Globus pallidus (tissue), 1 donor: ENCODE measurements at regions not wholly inside any gene's neighbourhood (a gene's known extent, or its start where the extent isn't known, plus 50 kb on each side); places are given as distances from the start of the nearest gene placed in this dataset.

Experiments used
- DNase-seq: peaks from one replicate; pipeline ENCODE4 v3.0.0-alpha.2; 2015; ENCODE audit warnings: low spot score

GRCh38 chr10:36634916-36635315 is 490.5 kb upstream of the ANKRD30A start:
- no peak for DNase-seq

GRCh38 chr10:36630267-36630666 is 495.1 kb upstream of the ANKRD30A start:
- no peak for DNase-seq

DNA sequence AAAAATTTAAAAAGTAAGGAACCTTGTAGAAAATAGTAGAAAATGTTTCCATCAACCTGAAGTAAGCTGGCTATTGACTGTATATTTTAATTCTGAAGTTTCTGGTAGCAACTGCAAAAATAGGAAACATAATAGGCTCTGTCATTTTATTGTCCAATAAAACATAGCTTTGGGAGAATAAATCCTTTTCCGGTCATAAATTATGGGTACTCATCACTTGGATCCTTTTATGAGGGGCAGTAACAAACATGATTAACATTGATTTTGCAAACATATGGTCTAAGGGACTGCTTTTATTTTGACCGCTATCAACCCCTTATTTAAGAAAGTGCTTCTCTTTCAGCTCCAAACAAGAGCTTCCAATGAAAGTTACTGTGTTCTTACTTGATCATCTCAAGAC is 495.9 kb upstream of the ANKRD30A start:
- no peak for DNase-seq

GRCh38 chr10:36624551-36625100 is 500.8 kb upstream of the ANKRD30A start:
- no peak for DNase-seq

- DNase-seq, result no peak
Measured at GRCh38 chr10:36621346-36621745, 504.1 kb upstream of the ANKRD30A start.

DNA sequence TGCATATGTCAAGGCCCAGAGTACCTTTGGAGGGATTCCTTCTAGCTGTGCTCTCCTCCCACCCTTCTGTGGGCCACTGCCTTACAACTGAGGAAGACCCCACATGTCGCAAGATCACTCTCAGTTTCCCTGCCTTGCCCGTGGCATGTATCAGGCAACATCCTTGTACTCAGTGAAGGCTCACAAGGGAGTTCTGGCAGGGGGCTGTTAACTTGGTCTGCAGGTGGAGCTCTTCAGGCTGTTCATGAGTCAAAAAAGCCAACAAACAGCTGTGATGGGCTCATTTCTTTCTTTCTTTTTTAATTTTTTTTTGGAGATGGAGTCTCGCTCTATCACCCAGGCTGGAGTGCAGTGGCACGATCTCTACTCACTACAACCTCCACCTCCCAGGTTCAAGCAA is 513.0 kb upstream of the ANKRD30A start:
- no peak for DNase-seq

- DNase-seq, result no peak
Measured at GRCh38 chr10:36608866-36609265, 516.5 kb upstream of the ANKRD30A start.

DNA sequence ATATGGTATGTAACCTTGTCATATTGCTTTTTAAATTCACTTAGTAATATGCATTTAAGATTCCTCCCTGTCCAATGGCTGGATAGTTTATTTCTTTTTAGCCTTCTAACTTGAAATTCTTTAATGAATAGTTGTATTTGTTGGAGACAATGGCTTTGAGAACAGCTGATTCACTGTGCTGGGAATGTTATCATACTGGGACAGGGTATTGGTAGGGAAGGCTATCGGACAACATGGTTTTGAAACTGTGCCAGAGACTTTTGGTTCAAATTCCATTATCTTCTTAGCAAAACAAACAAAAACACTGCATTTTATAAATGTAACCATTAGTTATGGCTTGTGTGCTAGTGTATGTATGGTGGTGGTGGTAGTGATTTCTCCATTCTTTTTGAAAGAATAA is 517.1 kb upstream of the ANKRD30A start:
- DNase-seq, result no peak

DNA sequence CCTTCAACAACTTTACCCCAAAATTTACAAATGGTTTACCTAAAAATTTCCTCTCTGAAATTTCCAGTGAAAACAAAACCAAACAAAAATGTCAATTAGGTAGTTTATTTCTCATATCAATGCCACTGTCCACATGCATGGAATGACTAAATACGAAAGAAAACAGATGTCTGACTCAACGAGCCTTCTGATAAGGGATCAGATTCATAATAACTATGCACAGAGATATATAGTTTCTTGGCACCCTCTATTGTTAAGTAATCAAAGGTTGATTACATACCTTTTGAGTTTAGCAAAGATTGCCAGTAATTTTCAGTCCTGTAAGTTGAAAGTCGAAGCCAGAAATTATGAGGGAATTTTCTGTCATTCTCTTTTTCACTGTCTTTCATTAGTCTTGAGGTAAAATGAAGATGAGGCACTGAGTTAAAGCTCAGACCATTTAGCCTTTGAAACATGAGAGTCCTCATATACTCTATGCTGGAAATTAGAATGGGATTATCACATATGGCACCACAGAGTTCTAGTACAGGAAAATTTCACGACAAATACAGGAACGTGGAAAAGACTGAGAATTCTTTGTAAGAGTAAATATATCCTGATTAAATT is 519.1 kb upstream of the ANKRD30A start:
- no peak for DNase-seq

DNA sequence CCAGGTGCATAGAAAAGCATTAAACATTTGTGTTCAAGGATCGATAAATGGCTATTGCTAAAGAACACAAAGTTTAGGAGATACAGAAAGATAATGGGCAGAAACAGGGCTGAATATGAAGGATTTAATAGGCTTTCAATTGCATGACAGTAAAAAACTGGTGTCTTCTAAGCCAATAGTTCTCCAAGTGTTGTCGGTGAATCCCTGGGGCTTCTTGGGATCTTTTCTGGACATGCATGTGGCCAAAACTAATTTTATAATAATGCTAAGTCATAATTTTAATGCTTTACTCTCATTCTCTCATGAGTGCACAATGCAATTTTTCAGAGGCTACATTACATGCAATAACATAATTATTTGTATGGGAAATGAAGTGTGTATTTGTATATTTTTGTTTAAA is 521.1 kb upstream of the ANKRD30A start:
- DNase-seq, result no peak

- no peak for DNase-seq
Measured at GRCh38 chr10:36603688-36604087, 521.7 kb upstream of the ANKRD30A start.

GRCh38 chr10:36602374-36602773 is 523.0 kb upstream of the ANKRD30A start:
- DNase-seq, result no peak

- DNase-seq, result no peak
Measured at GRCh38 chr10:36597756-36598320, 527.6 kb upstream of the ANKRD30A start.

DNA sequence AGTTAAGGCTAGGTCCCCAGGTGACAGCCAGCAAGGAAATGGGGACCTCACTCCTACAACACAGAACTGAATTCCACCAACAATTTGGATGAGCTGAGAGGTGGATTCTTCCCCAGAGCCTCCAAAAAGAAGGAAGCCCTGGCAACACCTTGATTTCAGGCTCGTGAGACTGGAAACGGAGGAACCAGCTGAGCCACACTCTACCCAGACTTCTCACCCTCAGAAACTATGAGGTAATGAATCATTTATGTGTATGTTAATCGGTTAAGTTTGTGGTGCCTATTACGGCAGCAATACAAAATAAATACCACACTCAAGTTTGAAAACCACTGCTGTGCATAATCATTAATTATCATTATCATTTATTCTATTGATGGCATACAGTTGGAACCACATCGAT is 532.4 kb upstream of the ANKRD30A start:
- no peak for DNase-seq

DNA sequence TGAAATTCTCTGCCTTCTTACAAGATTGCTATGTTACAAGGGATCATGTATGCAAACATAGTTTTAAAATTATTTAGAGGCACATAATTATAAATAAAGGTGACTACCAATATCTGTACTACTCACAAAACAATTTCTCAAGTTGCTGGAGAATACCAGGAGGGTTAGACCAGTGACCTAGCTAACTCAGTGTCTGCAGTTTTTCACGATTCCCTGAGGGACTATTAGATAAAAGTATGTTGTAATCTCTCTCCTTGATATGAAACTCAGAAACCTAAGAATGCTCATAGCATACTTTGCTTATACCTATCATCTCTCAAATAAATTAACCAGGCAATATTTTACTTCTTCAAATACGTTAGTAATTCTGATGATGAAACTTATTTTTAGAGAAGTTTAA is 534.0 kb upstream of the ANKRD30A start:
- DNase-seq, result no peak

GRCh38 chr10:36583690-36584089 is 541.7 kb upstream of the ANKRD30A start:
- DNase-seq, result no peak

DNA sequence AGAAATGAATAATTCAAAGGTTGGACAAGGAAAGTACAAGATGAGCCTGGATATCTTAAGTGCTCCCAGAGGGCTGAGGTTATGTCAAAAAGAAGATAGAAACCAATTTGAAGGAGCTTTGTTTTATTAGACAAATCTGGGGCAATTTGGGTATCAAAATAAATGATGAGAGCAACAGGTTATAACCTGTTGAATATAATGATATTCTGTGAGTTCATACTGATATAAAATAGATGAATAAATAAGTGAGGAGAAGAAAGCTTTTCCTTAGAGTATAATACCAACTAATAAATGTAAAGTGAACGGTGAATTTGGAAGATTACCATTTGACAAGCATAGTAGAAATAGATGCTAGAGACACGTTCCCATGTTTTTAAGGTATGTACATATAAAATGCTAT is 544.2 kb upstream of the ANKRD30A start:
- DNase-seq, result no peak

DNA sequence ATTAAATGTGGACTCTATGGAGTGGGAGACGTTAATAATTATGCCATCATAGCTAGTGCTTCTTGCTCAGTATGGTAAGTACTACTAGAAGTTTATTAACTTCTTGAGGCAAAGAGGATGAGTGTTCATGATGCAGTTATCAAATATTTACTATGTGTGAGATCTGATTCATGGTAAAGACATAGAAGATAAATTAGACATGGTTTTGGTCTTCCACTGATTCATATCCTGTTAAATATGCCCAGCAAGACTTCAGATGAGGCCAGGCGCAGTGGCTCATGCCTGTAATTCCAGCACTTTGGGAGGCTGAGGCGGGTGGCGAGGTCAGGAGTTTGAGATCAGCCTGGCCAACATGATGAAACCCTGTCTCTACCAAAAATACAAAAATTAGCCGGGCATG is 547.1 kb upstream of the ANKRD30A start:
- no peak for DNase-seq

DNA sequence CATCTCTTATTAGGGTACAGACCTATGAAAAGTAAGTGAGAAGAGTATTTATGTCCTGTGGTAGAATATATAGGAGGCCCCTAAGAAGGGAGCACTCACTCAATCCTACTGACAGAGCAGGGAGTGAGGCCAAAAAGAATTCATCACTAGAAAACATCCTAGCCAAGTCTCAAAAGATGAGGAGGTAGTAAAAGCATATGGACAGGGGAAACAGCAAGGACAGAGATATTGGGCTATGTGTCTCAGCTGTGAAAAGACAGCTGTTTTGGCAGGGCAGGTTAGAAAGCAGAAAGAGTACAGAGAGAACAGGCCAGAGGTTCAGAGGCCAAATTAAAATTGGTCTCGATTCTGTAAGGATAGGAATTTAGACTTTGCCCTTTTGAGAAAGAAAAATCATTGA is 548.3 kb upstream of the ANKRD30A start:
- DNase-seq, result no peak

- DNase-seq, result no peak
Measured at GRCh38 chr10:36574207-36574606, 551.2 kb upstream of the ANKRD30A start.

GRCh38 chr10:36573246-36573645 is 552.2 kb upstream of the ANKRD30A start:
- DNase-seq, result no peak

DNA sequence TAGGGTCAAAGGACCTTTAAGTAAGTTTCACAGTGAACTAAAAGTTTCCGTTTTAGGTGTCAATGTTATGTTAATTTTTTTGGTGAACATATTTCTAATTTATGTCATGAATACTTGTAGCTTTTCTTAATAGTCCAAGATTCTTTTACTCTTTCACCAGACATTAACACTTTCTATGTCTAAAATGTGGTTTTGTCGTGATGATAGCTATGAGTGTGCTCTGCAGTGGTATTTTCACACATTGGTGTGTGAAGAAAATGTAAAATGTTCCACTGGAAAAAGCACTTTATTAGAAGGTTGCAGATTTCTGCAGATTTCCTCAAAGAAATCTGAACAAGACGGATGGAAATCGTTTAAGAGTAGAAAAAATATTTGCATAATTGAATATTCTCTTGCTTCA is 561.0 kb upstream of the ANKRD30A start:
- DNase-seq, result no peak

- no peak for DNase-seq
Measured at GRCh38 chr10:36559412-36560400, 565.7 kb upstream of the ANKRD30A start.
